CD4-positive, alpha-beta T cell treated with Interleukin-17A for 4 hours (primary cell): ENCODE measurements at regions not wholly inside any gene's neighbourhood (a gene's known extent, or its start where the extent isn't known, plus 50 kb on each side); places are given as distances from the start of the nearest gene placed in this dataset.

Experiments
- DNase-seq: peaks from one replicate; pipeline ENCODE4 v3.0.0-alpha.2; 2020; ENCODE audit warnings: mixed read lengths

DNA sequence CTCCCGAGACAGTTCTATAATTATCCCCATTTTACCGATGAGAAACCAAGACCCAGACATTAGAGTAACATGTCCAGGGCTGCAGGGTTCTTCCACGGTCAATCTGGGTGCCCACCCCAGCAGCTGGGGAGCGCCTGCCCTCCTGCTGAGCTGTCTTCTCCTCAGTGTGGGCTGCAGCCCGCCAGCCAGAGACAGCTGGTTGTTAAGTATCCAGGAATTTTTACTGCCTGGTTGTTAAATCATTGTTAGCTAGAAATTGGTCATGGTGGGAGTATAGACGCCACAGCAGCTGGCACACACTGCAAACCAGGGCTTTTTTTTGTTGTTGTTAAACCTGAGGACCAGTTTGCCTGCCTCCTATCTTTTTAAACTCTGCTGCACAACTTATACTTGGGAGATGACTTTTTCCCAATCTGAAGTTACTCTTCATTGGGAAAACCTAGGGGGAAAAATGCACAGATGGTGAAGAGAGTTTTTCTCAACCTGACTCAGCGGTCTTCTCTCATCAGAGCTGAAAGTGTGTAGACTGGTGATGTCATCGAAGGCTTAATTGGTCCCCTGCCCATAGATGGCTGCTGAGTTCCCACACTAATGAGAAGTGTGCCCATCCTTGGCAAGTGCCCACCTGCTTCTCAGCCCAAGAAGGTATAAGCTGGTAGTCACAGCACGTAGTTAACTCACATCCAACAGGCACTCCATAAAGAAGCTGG lies 208.6 kb downstream of the DRD1 start:
- no peak for DNase-seq

DNA sequence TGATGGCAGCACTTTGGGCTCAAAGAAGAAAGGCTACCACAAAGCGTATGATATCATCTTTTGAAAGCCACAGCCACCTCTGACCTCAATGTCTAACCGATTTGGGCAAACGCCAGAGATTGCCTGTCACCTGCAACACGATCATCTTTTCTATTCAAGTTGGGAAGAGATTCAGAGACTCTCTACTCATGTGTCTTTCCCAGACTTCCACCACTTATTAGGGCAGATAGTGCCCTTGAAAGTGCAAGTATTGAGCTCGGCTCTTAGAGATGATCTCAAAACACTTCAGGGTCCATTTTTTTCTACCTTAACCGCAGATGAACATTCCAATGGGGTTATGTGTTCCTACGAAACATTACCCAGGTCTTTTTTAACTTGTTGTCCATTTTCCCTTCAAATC lies 213.7 kb downstream of the DRD1 start:
- DNase-seq = no peak

DNA sequence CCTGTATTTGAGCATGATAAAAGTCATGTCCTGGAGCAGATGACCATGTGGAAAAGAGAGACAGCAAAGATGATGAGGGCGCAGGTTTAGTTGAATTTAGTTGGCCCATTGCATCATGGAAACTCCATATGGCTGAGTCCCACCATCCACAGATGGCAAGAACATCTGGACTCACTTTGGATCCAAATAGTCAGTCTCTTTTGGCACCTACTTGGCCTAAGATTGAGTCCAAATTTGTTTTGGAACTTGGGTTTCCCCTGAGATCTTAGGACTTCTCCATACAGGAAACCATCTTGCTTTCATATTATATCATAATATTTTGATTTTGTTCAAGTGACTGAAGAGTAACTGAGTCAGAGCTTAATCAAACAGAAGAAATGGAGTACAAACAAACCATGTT lies 217.5 kb downstream of the DRD1 start:
- no peak for DNase-seq

DNA sequence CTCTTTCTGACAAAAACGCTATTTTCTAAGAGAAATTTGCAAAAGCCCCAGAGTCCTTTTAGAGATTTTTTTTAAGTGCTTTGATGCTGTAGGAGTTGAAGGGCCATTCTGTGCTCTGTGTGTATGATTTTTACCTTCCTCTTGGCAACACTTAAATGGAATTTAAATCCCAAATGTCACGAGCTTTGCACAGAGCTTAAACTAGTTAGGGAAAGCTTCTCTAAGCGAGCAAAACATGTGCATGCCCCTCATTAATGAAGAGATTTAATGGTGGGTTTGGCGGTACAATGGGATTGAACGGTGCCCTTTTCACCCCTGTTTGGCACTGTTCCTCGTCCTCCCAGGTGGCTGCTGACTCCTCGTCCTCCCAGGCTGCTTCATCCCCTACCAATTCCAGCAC lies 220.7 kb downstream of the DRD1 start:
- DNase-seq = no peak

DNA sequence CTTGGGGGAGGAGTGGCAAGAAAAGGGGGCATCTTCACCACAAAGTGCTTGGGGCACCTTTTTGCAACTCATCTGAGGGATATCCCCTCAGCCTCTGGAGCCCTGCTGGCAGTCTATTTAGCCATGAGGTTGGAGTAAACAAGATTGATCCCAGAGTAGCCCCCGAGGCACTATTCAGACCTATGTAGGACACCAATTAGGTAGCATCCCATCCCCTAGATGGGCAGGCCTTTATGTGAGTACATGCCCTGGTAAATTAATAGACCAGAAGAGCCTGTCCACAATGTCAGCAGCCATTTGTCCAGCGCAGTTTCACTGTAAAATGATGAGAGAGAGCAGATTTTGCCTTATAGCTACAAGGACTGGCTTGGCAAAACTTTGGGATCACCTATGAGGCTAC lies 221.4 kb downstream of the DRD1 start:
- no peak for DNase-seq

DNA sequence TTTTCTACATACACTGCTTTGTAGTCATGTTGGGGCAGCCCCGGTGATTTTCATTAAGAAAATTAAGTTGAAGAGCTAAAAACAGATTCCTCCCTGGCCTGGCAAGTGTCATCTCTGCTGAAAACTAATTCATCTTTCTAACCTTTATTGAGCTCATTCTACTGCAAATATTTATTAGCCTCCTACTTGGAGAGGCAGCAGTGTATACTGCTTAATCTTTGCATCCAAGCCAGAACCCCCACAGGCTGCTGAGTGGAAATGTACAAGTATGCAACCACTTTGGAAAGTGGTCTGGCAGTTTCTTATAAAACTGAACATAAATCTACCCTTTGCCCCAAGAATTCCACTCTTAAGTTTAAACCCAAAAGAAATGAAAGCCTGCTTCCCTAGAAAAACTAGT lies 223.4 kb downstream of the DRD1 start:
- DNase-seq = no peak

DNA sequence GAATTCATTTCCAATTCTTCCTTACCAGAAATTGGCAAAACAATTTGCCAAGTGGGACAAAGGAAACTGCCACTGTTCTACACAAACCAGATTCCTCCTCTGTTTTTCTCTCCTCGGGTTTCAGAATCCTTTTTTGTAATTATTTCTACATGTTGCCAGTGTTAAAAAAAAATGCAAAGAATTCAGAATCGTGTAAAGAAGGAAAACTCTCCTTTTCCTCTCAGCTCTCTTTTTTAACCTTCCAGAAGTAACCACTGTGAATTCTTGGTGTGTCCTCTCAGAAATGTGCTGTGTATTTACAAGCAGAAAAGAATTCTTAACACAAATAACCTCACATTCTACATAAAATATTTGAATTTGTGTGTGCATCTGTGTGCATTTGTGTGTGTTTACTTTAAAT lies 224.6 kb downstream of the DRD1 start:
- DNase-seq = no peak

DNA sequence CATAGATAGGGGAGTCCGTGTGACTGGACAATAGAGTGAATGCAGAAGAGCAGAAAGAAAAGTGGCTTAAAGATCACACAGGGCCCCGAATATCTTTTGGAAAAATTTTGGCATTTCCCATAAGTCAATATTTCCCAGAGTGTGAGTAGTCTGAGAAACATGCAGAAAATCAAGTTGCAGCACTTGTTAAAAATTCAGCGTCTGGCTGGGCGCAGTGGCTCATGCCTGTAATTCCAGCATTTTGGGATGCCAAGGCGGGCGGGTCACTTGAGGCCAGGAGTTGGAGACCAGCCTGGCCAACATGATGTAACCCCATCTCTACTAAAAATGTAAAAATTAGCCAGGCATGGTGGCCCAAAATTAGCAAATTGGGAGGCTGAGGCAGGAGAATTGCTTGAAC lies 227.0 kb downstream of the DRD1 start:
- no peak for DNase-seq

DNA sequence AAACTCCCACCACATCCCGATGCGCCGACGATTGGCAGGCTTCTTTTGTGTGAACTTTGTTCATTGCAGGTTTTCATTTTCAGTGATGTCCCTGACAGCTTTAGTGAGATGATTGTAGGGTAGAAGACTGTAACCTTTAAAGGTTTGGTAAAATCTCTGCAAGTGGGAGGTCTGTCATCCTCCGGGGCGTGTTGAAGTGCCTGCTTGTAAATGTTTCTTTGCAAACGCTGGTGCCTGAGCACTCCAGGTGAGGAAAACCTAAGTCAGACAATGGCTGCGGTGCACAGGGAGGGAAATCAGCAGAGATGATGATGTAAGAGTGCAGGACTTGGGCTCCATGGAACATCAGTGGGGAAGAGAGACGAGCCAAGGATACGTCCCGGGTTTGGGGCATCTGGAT lies 228.1 kb downstream of the DRD1 start:
- no peak for DNase-seq

DNA sequence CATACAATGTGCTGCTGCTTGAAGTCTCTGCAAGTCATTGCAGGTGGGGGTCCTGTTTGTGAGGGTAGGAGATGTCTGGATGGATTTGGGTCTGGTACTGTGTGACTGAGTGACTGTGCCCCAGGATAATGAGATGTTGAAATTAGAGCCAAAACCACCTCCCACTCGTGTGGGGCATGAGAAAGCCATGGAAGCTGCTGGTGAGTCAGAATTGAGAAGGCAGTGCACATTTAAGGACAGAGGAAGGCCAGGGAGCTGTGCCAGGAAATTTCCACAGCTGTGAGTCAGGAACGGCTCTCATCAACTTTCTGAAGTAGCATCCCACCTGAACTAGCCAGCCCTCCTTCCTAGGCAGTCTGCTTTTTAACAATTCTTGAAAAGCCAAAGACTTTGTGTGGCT lies 229.8 kb downstream of the DRD1 start:
- no peak for DNase-seq

DNA sequence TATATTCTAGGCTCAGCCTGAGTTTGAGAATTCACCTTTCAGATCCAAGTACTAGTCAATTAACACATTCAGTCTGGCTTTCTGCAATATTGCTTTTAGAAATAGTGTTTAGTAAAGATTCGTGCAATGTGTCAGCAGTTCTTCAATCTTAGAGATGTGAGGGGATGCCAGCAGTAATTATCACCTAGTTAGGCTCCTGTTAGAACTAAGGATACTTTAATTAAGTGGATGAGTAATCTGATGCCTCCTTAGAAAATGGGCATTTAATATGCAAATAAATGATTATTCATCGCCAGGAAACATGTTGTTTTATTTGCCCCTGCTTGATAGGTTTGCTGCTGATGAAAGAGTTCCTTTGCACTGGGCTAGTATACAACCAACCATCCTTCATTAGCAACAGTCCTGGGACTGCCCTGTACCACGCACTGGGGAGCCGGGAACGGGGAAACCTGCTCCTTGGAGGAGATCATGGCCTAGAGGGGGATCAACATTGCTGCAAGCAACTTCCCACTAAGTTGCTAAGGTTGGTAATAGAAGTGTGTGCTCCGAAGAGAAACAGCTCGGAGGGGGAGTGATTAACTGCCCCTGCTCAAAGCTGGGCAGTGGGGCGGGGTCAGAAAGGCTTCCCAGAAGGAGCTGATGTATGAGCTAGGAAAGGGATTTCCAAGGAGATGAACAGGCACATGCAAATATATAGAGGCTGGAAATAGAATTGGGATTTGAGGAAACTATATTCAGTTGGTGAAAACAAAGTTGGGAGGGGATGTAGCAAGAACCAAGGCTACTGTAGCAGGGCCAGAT lies 231.8 kb downstream of the DRD1 start:
- DNase-seq = no peak

DNA sequence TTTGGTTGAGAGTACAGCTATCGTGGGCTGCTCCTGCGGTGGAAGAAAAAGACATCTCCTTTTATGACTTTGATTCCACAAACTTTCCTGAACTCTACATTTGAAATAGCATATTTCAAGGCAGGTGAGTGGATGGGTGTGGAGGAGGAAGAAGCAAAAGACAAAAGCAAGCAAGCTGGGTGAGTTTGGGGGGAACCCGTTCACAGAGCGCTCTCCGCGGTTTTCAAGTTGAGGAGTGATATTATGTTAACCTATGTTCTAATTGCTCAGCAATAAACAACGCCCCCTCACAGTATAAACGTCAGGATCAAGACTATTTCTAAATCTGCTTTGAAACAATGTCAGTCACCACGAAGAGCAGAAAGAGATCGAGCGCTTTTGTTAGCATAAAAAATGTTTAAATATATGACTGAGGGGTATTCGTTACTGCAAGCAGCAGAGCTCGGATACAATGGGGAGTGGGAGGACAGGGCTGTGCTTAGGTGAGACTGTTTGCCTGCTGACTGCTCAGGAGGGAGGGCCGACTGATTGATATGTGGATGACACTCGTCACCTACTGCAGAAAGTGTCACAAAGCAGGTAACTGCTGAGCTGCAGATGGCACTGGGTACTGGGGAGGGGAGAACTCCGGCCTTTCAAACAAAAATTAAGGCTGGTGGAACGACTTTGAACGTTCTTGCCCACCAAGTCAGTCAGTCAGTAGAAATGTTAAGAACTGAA lies 236.5 kb downstream of the DRD1 start:
- no peak for DNase-seq

DNA sequence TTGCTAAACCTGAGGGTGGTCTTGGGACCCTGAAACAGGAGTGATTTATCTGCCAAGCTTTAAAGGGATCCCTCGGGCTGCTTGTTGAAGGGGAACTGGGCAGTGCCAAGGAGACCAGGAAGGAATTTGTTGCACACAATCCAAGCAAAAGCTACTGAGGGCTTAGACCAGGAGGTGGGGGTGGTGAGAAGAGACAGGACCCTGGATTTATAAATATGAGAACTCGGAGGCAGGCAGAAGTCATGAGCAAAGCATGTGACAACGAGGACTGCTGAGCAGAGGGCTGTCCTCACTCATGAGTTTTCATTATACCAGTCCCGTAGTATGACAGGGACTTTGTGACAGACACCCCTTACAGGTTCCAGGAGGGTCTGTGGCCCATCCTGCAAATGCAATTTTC lies 237.3 kb downstream of the DRD1 start:
- no peak for DNase-seq

DNA sequence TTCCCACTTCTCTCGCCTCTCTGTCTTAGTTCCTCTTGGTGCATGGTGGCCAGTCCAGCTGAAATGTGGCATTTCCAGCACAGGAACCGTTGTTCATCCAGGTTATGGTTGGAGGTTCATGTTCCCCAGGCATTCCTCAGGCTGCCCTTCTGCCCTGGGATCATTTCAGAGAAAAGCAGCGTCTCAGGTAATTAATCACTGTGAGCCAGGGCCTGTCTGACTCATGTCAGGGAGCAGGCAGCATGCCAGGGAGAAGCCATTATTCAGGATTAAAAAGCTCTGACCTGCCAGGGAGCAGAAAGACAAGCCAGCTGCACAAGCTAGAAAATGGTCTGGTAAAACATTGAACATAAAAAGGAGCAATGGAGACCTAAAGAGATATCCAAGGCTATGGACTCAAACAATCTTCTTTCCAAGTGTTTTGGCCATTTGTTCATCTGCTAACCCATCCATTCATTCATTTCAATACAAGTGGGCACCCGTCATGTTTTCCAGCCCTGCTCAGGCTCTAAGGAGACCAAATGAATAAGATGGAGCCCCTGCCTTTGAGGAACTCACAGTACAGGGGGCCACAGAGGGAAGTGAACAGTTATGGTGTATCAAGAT lies 241.4 kb downstream of the DRD1 start:
- DNase-seq = no peak

DNA sequence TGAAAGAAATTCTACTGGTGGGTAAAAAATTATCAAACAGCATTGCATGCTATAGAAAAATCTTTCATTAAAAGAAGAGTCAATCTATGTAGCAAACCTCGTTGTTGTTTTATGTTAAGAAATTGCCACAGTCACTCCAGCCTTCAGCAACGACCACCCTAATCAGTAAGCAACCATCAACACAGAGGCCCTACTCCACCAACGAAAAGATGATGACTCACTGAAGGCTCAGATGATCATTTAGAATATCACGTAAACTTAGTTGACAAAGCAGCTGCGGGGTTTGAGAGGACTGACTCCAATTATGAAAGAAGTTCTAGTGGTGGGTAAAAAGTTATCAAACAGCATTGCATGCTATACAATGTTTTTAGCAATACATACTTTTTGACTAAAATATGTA lies 242.6 kb downstream of the DRD1 start:
- no peak for DNase-seq

DNA sequence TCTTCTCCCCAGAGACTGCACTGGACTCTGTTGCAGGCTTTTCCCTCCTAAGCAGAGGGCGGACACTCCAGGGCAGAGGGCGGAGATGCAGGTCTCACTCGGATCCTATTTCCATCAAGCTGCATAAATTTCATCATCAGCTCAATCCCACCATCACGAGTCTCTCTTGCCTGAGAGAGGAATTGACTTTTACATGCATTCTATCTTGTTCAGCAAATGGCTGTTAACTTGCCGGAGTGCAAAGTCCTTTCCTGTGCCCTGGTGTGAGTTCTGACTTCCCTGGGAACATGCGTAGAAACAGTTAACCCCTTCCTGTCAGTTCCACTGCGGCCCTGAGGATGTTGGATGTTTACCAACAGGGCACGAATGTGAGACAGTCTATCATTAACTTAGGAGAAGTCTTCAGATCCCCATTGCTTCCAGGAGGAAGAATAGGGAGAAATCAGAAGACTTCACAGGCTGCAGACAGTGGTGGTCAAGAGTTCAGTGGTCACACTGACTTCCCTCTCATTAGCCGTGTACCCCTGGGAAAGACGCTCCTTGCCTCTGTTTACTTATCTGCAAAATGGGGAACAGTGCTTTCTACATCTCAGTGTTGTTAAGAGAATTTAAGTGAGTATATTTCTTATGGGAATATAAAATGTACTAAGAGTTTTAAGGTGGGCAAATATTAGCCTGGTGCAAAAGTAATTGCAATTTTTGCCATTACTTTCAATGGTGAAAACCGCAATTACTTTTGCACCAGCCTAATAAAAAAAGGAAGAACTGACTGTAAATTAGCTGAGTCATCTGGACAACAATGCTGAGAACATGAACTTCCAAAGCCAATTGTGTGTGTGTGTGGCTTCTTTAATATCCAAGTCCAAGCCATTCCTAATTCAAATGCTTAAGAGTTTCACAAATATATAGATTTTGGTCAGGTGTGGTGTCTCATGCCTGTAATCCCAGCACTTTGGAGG lies 248.0 kb downstream of the DRD1 start:
- DNase-seq = no peak

DNA sequence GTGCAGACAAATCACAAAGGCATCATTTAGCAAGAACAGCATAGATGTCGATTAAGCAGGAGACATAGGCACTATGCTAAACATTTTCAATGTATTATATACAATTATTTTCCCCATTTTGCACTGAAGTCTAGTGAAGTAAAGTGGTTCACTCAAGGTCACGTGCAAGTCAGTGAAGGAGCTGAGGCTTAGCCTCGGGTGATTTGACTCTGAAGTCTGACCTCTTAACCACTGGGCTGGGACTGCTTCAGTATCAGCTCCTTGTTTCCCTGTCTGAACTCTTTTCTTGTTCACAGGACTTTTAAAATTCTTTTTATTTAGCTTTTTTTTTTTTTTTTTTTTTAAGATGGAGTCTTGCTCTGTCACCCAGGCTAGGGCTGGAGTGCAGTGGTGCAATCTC lies 262.7 kb downstream of the DRD1 start:
- no peak for DNase-seq

DNA sequence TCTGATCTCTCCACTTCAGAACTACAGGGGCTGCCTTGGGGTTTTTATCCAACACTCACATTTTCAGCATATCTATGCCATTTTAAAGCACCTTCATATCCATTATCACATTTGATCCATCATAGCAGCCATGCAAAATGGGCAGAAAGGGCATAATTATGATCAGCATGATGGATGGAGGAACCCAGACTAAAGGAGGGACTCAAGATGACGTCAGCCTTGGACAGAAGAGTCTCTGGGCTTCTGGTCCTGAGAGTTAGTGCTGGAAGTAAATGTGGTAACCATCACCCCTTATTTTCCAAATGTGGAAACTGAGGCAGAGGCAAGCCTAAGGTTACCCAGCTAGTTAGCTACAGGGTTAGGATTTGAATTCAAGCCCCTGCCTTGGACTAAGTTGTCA lies 273.1 kb downstream of the DRD1 start:
- DNase-seq = no peak

DNA sequence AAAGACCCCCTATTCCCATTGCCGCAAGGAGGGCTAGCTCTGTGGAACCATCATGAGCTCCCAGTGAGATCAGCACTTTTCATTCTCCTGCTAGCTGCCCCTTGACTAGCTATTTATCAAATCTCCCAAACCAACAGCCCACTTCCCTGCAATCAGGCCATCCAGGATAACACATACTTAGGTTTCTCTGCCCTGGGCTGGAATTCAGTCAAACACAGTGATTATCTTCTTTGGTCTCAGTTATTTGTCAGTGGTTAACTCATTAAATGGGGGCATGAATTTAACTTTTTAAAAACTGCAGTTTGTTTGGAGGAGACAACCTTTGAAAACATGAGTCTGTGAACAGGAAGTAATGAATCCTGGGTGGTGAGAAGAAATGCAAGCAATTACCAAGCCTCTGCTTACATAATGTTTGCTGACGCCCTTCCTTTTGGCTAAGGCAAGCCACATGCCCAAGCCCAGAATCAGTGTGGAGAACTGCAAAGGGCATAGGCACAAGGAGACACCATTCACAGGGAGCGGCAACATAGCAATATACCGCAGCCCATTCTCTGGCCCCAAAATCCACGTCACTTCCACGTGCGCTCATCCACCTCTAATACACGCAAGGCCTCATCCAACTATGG lies 275.0 kb downstream of the DRD1 start:
- no peak for DNase-seq

DNA sequence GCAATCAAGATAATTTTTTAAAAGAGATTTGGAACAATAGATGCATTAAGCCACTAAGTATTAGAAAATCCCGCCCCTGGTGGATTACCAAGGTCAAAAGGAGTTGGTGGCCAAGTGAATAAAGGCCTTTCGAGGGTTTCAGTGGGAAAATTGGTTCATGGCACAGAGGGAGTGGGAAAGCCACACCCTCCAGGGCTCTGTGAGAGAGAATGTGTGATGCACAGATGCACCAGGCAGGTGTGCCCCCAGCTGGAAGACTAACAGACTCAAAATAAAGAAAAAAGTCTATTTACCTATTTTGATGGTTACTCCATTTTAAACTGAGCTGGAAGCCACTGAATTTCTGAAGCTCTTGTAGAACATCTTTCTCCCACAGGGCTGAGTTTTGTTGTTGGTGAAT lies 278.0 kb downstream of the DRD1 start:
- DNase-seq = no peak

DNA sequence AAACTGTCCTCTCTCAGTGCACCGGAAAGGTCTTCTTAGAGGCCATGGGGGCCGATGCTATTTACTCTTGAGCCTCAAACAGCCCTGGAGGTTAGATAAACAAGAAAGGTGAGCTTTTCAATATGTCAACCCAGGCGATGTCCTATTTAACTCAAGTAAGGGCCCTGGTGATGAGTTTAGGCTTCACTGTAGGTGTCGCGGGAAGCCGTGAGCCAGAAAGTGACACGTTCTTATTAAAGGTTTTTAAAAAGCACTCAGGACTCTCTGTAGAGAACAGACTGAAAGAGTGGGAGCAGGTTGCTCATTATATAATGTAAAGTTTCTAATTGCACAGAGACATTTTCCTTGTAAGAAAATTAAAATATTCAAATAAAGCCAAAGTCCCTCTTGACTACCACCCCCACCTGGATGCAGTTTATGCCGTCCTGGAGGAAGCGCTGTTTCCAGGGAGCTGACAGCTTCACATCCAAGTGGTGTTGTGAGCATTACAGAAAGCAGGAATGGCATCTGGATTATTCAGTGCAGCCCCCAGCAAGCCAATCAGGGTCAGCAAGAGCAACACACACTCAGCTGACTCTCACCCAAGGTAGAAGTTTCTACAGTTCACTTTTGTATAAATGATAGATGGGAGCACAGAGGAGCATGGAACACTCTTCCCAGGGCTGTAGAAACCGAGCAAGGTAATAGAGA lies 280.3 kb downstream of the DRD1 start:
- DNase-seq = no peak
